Progenitor cell of endocrine pancreas (in vitro differentiated cells): ENCODE measurements at regions not wholly inside any gene's neighbourhood (a gene's known extent, or its start where the extent isn't known, plus 50 kb on each side); places are given as distances from the start of the nearest gene placed in this dataset.

Experiments
- DNase-seq: peaks from one replicate; pipeline ENCODE4 v3.0.0; 2021; ENCODE audit warnings: low spot score; ENCODE audit not compliant: unreplicated experiment
- H3K27ac Mint-ChIP-seq: 2 replicates; pipeline ENCODE4 v1.8.0; 2021; ENCODE audit warnings: mild to moderate bottlenecking, moderate library complexity, mixed read lengths
- H3K27me3 Mint-ChIP-seq: 2 replicates; pipeline ENCODE4 v1.8.0; 2021; ENCODE audit warnings: mixed read lengths
- H3K36me3 Mint-ChIP-seq: 2 replicates; pipeline ENCODE4 v1.8.0; 2022; ENCODE audit warnings: mixed read lengths; ENCODE audit not compliant: insufficient read depth
- H3K4me1 Mint-ChIP-seq: 2 replicates; pipeline ENCODE4 v1.8.0; 2021; ENCODE audit warnings: low read depth, mixed read lengths
- H3K4me3 Mint-ChIP-seq: 2 replicates; pipeline ENCODE4 v1.8.0; 2021; ENCODE audit warnings: low read depth, mild to moderate bottlenecking, moderate library complexity, mixed read lengths
- H3K9me3 Mint-ChIP-seq: 2 replicates; pipeline ENCODE4 v1.8.0; 2021; ENCODE audit warnings: low read depth, mixed read lengths
- CTCF ChIP-seq: fragments of 200-600 bp; sonication (generic); IDR thresholded peaks from one replicate; pipeline ENCODE4 v1.5.0; 2021; ENCODE audit warnings: antibody characterized with exemption, mild to moderate bottlenecking; ENCODE audit not compliant: unreplicated experiment

DNA sequence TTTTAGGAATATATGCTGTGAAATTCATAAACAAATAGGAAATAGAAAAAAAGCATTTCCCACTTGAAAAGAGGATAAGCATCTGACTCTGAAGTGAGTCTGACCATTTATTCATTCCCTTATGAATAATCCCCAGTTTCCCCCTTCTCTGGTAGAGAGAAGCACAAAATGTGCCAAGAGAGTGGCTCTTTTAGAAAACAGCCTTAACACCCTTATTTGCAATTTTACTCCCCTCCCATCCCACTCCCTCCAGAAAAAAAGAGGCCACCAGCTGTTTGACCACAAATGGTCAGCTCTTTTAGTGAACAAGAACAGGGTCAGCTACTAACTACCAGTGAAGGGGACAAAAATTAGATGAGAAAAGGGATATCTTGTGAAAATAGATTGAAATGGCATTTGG lies 184.5 kb upstream of the ADAMTS9 start:
- Mint-ChIP-seq H3K4me1 (peaks cover 29% of the 10 kb centered on the region), H3K36me3 (peaks cover 6% of the 10 kb centered on the region), H3K27ac (peak overlapping the region; percentile 48), H3K27me3 (no peaks in the 10 kb centered on the region), H3K4me3 (no peak overlapping the region), H3K9me3 (peaks cover 8% of the 10 kb centered on the region)
- no peak for DNase-seq
- no peak for TF ChIP-seq CTCF

- Mint-ChIP-seq H3K4me1 (peaks cover 27% of the 10 kb centered on the region), H3K27me3 (no peaks in the 10 kb centered on the region), H3K36me3 (peaks cover 6% of the 10 kb centered on the region), H3K9me3 (peaks cover 8% of the 10 kb centered on the region), H3K27ac (no peak overlapping the region), H3K4me3 (no peak overlapping the region)
- TF ChIP-seq CTCF = no peak
- no peak for DNase-seq
Measured at GRCh38 chr3:64871834-64872249, 184.0 kb upstream of the ADAMTS9 start.

GRCh38 chr3:64870876-64871646 lies 183.3 kb upstream of the ADAMTS9 start:
- H3K27ac Mint-ChIP-seq = no peak overlapping the region
- peaks cover 6% of the 10 kb centered on the region for H3K36me3 Mint-ChIP-seq
- no peak for DNase-seq
- H3K4me1 Mint-ChIP-seq = peaks cover 28% of the 10 kb centered on the region
- H3K27me3 Mint-ChIP-seq = no peaks in the 10 kb centered on the region
- H3K9me3 Mint-ChIP-seq = peaks cover 8% of the 10 kb centered on the region
- H3K4me3 Mint-ChIP-seq = no peak overlapping the region
- TF ChIP-seq CTCF = no peak

GRCh38 chr3:64867224-64867623 lies 179.4 kb upstream of the ADAMTS9 start:
- Mint-ChIP-seq H3K27ac (no peak overlapping the region), H3K27me3 (no peaks in the 10 kb centered on the region), H3K36me3 (peaks cover 6% of the 10 kb centered on the region), H3K4me1 (peaks cover 20% of the 10 kb centered on the region), H3K4me3 (no peak overlapping the region), H3K9me3 (peaks cover 8% of the 10 kb centered on the region)
- DNase-seq = no peak
- no peak for TF ChIP-seq CTCF

DNA sequence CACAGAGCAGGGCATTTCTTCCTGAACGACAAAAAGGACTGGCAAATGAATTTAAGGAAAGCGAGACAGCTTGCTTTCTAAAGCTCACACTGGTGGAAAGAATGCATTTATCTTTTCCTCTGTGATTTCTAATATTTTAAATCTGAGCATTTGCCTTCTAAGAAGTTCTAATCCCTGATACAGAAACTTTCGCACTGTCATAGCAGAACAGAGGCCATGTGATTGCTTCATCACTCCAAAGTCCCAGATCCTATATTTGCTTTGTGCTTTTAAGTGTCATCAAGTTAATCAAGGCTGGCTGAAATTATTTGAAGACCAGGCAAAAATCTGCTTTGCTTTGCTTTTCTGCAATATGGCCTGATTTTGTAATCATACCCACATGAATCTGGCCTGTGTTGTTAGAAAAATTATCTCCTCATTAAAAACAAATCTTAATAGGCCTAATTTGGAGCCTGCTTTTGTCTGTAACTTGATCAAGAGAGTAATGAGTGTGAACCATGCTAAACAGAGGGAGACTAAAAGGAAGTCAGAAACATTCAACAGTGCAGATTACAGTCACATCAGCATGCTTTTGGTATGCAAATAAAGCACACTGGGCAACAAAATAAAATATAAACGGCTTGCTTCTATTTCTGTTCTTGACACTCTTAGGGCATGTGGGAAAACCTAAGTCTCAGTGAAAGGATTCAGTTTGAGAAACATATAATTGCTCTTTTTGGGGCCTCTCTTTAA lies 178.2 kb upstream of the ADAMTS9 start:
- Mint-ChIP-seq H3K36me3 (peaks cover 6% of the 10 kb centered on the region), H3K9me3 (peaks cover 8% of the 10 kb centered on the region), H3K27me3 (no peaks in the 10 kb centered on the region), H3K4me3 (no peak overlapping the region), H3K4me1 (peaks cover 13% of the 10 kb centered on the region), H3K27ac (no peak overlapping the region)
- no peak for DNase-seq
- TF ChIP-seq CTCF = no peak
